ENCODE measurements at regions not wholly inside any gene's neighbourhood (a gene's known extent, or its start where the extent isn't known, plus 50 kb on each side); places are given as distances from the start of the nearest gene placed in this dataset.
"Not testable (repeated sequence)": the region's sequence is repeated elsewhere in the genome, so short reads cannot be mapped to it uniquely, and the experiment has no call there.

- TF ChIP-seq, protein P1, sequence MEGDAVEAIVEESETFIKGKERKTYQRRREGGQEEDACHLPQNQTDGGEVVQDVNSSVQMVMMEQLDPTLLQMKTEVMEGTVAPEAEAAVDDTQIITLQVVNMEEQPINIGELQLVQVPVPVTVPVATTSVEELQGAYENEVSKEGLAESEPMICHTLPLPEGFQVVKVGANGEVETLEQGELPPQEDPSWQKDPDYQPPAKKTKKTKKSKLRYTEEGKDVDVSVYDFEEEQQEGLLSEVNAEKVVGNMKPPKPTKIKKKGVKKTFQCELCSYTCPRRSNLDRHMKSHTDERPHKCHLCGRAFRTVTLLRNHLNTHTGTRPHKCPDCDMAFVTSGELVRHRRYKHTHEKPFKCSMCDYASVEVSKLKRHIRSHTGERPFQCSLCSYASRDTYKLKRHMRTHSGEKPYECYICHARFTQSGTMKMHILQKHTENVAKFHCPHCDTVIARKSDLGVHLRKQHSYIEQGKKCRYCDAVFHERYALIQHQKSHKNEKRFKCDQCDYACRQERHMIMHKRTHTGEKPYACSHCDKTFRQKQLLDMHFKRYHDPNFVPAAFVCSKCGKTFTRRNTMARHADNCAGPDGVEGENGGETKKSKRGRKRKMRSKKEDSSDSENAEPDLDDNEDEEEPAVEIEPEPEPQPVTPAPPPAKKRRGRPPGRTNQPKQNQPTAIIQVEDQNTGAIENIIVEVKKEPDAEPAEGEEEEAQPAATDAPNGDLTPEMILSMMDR (IDR thresholded peaks at IDR 0.05; ENCODE audit: low read depth, low read length, poor library complexity, severe bottlenecking) = not testable (repeated sequence)
- not testable (repeated sequence) for TF ChIP-seq EZH2phosphoT487 (IDR thresholded peaks at IDR 0.05; ENCODE audit: borderline replicate concordance, low read length)
Observed at GRCh38 chr21:9832751-9833150, 688.6 kb upstream of the TPTE start.

Measured in DOHH2 (cell line).